ENCODE measurements at regions not wholly inside any gene's neighbourhood (a gene's known extent, or its start where the extent isn't known, plus 50 kb on each side); places are given as distances from the start of the nearest gene placed in this dataset.

- no peak for ATAC-seq
- H3K4me3 ChIP-seq (replicated peaks in 1 of 3; ENCODE audit: insufficient read depth in 1 of 3, low read depth in 2 of 3, low read length in 3 of 3): no peak overlapping the region
- 4% methylated on average over 6 of the region's 6 CpGs for WGBS (ENCODE audit: low lambda C conversion rate)
- ChIA-PET CTCF (ENCODE audit: low intra/inter-chr PET ratio, low total read pairs) (no interaction called here), POLR2A (no interaction called here)
- no peak for TF ChIP-seq ZNF281 (CRISPR knock-in tag; IDR thresholded peaks at IDR 0.05; ENCODE audit: borderline replicate concordance)
- TF ChIP-seq ZNF17 (CRISPR knock-in tag; IDR thresholded peaks at IDR 0.05): no peak
- no peak for TF ChIP-seq IRF2 (CRISPR knock-in tag; IDR thresholded peaks at IDR 0.05)
- no peak for TF ChIP-seq RCOR2 (CRISPR knock-in tag; IDR thresholded peaks at IDR 0.05)
- TF ChIP-seq ERF (CRISPR knock-in tag; IDR thresholded peaks at IDR 0.05): no peak
- TF ChIP-seq ZFAT (CRISPR knock-in tag; conservative IDR thresholded peaks at IDR 0.05): no peak
- H3K36me3 ChIP-seq (replicated peaks in 1 of 2; ENCODE audit: control insufficient read depth in 1 of 2, insufficient read depth in 2 of 2, low read length in 2 of 2): no peaks in the 10 kb centered on the region
- no peak for DNase-seq (ENCODE audit: low spot score)
- no peak overlapping the region for H3K27ac ChIP-seq (ENCODE audit: extremely low read length, insufficient read depth, low read length)
- H4K20me1 ChIP-seq (ENCODE audit: insufficient read depth, low read length): no peaks in the 10 kb centered on the region
- H3K4me2 ChIP-seq (ENCODE audit: low read depth, low read length): no peak overlapping the region
- intact Hi-C loops (cut with micrococcal nuclease; ENCODE audit: unreplicated experiment): no loop called here
- H3K27me3 ChIP-seq (ENCODE audit: control insufficient read depth in 1 of 2, insufficient read depth in 2 of 2, low read length in 2 of 2): peaks cover 0 to 57% of the 10 kb centered on the region in 2 experiments; a peak in 3 of 5 replicates
- H3K9me3 ChIP-seq (ENCODE audit: low read length): no peaks in the 10 kb centered on the region
- no peak overlapping the region for H3K9ac ChIP-seq (ENCODE audit: insufficient read depth, low read depth, low read length)
- no peak for FAIRE-seq
- no TSS peak for BruUV-seq (replicated peaks)
- no peaks in the 10 kb centered on the region for H3K79me2 ChIP-seq (ENCODE audit: insufficient read depth, low read length)
- in situ Hi-C loops (cut with HindIII; ENCODE audit: extremely low pct_ligation_motif_present, low pct_unique_long_range_greater_than_20kb): no loop called here
- no peaks in the 10 kb centered on the region for H3K4me1 ChIP-seq (ENCODE audit: insufficient read depth, low read length)
- H2AFZ ChIP-seq (ENCODE audit: low read length): no peak overlapping the region
These were observed 153.3 kb upstream of the ETS2 start for GRCh38 chr21:38652396-38652795.

GRCh38 chr21:38654580-38654979 is 151.1 kb upstream of the ETS2 start:
- H4K20me1 ChIP-seq (ENCODE audit: insufficient read depth, low read length): no peaks in the 10 kb centered on the region
- no peak overlapping the region for H3K27ac ChIP-seq (ENCODE audit: extremely low read length, insufficient read depth, low read length)
- no peak overlapping the region for H3K4me3 ChIP-seq (replicated peaks in 1 of 3; ENCODE audit: insufficient read depth in 1 of 3, low read depth in 2 of 3, low read length in 3 of 3)
- peaks cover 3 to 57% of the 10 kb centered on the region in 2 experiments; a peak in 3 of 5 replicates for H3K27me3 ChIP-seq (ENCODE audit: control insufficient read depth in 1 of 2, insufficient read depth in 2 of 2, low read length in 2 of 2)
- BruUV-seq (replicated peaks): no TSS peak
- H3K4me2 ChIP-seq (ENCODE audit: low read depth, low read length): no peak overlapping the region
- FAIRE-seq (no peak), DNase-seq (ENCODE audit: low spot score) (no peak), ATAC-seq (no peak)
- H2AFZ ChIP-seq (ENCODE audit: low read length): no peak overlapping the region
- ChIA-PET CTCF (ENCODE audit: low intra/inter-chr PET ratio, low total read pairs) (no interaction called here), POLR2A (no interaction called here)
- no peaks in the 10 kb centered on the region for H3K36me3 ChIP-seq (replicated peaks in 1 of 2; ENCODE audit: control insufficient read depth in 1 of 2, insufficient read depth in 2 of 2, low read length in 2 of 2)
- intact Hi-C loops (cut with micrococcal nuclease; ENCODE audit: unreplicated experiment) (no loop called here), in situ Hi-C loops (cut with HindIII; ENCODE audit: extremely low pct_ligation_motif_present, low pct_unique_long_range_greater_than_20kb) (no loop called here)
- H3K79me2 ChIP-seq (ENCODE audit: insufficient read depth, low read length): no peaks in the 10 kb centered on the region
- H3K9me3 ChIP-seq (ENCODE audit: low read length): no peaks in the 10 kb centered on the region
- WGBS (ENCODE audit: low lambda C conversion rate): 0% methylated on average over 1 of the region's 1 CpG
- H3K9ac ChIP-seq (ENCODE audit: insufficient read depth, low read depth, low read length): no peak overlapping the region
- H3K4me1 ChIP-seq (ENCODE audit: insufficient read depth, low read length): no peaks in the 10 kb centered on the region
- TF ChIP-seq ZNF567 (CRISPR knock-in tag; IDR thresholded peaks at IDR 0.05; ENCODE audit: borderline replicate concordance) (no peak), MAF1 (CRISPR knock-in tag; IDR thresholded peaks at IDR 0.05; ENCODE audit: borderline replicate concordance) (no peak), ZSCAN30 (CRISPR knock-in tag; IDR thresholded peaks at IDR 0.05) (no peak), ZNF468 (CRISPR knock-in tag; IDR thresholded peaks at IDR 0.05) (no peak), ASH2L (IDR thresholded peaks at IDR 0.05; ENCODE audit: insufficient read length, low read depth, low read length) (no peak), EZH2 (conservative IDR thresholded peaks at IDR 0.05; ENCODE audit: low read depth, low read length) (no peak), ZNF503 (CRISPR knock-in tag; IDR thresholded peaks at IDR 0.05) (no peak), ZSCAN29 (CRISPR knock-in tag; conservative IDR thresholded peaks at IDR 0.05) (no peak), ZNF367 (CRISPR knock-in tag; IDR thresholded peaks at IDR 0.05; ENCODE audit: borderline replicate concordance) (no peak), ZNF558 (CRISPR knock-in tag; IDR thresholded peaks at IDR 0.05; ENCODE audit: borderline replicate concordance) (no peak), ZKSCAN1 (IDR thresholded peaks at IDR 0.05; ENCODE audit: low read length) (no peak)
